Stimulated activated naive B cell treated with anti-CD40 and anti-IgM and Interleukin-4, amounts not matched to agents 10 μg/mL and 1 μg/mL and 100 μg/mL, for 72 hours (primary cell): ENCODE measurements at regions not wholly inside any gene's neighbourhood (a gene's known extent, or its start where the extent isn't known, plus 50 kb on each side); places are given as distances from the start of the nearest gene placed in this dataset.
"Not testable (repeated sequence)": the region's sequence is repeated elsewhere in the genome, so short reads cannot be mapped to it uniquely, and the experiment has no call there.

ENCODE experiments used
- ATAC-seq, 2 donors: fragments of 150-1000 bp; cut with Tn5 transposase; replicated peaks; 2 replicates each; pipeline ENCODE4 v1.10.0; 2021; ENCODE audit warnings: moderate library complexity in 1 of 2
- DNase-seq: peaks from one replicate; pipeline ENCODE4 v3.0.0; 2021
- H3K27ac Mint-ChIP-seq: one replicate; pipeline ENCODE4 v1.8.0; 2022; ENCODE audit warnings: mild to moderate bottlenecking, mixed read lengths
- H3K27me3 Mint-ChIP-seq, 2 donors: one replicate each; pipeline ENCODE4 v1.8.0; 2022; ENCODE audit warnings: mixed read lengths in 2 of 2
- H3K36me3 Mint-ChIP-seq, 2 donors: one replicate each; pipeline ENCODE4 v1.8.0; 2022; ENCODE audit warnings: mixed read lengths in 2 of 2, mild to moderate bottlenecking in 1 of 2
- H3K4me1 Mint-ChIP-seq, 2 donors: one replicate each; pipeline ENCODE4 v1.8.0; 2022; ENCODE audit warnings: mixed read lengths in 2 of 2, mild to moderate bottlenecking in 1 of 2
- H3K4me3 Mint-ChIP-seq, 2 donors: one replicate each; pipeline ENCODE4 v1.8.0; 2022; ENCODE audit warnings: mild to moderate bottlenecking in 2 of 2, mixed read lengths in 2 of 2, moderate library complexity in 1 of 2
- H3K9me3 Mint-ChIP-seq, 2 donors: one replicate each; pipeline ENCODE4 v1.8.0; 2022; ENCODE audit warnings: mixed read lengths in 2 of 2, mild to moderate bottlenecking in 1 of 2

DNA sequence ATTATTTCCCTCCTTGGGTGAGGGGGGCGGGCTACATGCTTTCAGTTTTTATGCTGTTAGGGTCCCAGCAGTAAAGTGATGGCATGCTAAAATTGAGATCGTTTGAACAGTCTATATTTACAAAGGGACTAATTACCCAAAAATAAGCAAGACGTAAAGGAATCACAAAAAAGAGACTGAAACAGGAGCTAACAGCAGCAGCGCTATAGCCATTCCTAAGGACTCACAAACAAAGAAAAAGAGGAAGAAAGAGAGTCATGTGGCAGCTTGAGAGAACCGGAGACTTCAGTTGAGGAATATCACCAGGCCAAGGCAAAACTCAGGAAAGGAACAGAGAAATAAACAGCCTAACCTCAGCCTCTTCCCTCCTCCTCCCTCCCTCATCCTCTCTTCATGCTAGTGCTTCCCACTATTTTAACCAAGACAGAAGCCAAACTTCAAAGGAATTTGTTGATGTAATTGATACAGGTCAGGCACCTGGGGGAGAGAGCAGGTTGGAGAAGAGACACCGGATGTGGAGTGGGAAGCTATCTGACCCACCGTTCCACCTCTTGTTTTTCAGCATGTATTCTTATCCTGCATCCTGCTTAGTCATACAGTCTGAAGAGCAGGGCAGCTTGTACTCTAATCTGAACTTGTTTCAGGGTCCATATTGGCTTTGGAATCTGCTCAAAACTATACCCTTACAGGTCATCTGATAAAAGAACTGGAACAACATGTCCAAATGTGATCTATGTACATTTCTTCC is 383.7 kb downstream of the NAF1 start:
- H3K9me3 Mint-ChIP-seq: peaks cover 0 to 1% of the 10 kb centered on the region in 2 donors
- ATAC-seq (no peak), DNase-seq (no peak)
- H3K27me3 Mint-ChIP-seq: no peaks in the 10 kb centered on the region
- H3K27ac Mint-ChIP-seq: no peak overlapping the region
- H3K36me3 Mint-ChIP-seq: no peaks in the 10 kb centered on the region
- H3K4me3 Mint-ChIP-seq: no peak overlapping the region
- no peaks in the 10 kb centered on the region for H3K4me1 Mint-ChIP-seq

GRCh38 chr4:162782096-162782777 is 384.5 kb downstream of the NAF1 start:
- peaks cover 0 to 1% of the 10 kb centered on the region in 2 donors for H3K9me3 Mint-ChIP-seq
- H3K27me3 Mint-ChIP-seq: no peaks in the 10 kb centered on the region
- H3K36me3 Mint-ChIP-seq: no peaks in the 10 kb centered on the region
- no peak overlapping the region for H3K4me3 Mint-ChIP-seq
- no peak overlapping the region for H3K27ac Mint-ChIP-seq
- no peaks in the 10 kb centered on the region for H3K4me1 Mint-ChIP-seq
- ATAC-seq: no peak
- no peak for DNase-seq

DNA sequence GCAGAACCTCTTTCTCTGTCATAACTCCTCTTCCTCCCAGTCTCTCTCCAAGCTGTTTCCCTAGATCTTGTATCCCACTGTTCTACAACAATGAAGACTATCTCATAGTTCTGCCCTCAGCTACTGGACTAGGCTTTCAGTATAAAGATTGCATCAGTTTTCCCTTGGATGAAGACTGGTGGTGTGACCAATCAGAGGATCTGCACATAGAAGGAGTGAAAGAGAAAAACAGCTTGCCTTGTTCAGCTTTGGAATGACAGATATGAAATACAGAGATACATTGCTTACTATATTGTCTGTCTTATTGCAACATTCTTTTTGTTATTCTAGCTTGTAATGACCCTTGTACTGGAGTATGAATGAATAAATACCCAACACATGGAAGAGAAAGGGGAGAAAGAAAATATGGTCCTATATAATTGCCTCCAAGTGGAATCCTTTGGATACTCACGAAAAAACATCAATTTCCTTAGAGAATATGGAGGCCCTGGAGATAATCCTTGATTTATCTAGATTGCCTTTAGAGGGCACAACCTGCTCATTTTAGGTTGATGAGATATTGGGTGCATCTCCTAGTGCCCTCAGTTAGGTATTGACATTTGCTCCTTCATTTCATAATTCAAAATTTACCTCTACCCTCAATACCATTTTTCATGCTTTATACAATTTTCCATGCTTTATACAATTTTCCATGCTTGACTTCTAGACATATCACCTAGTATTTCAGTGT is 395.8 kb downstream of the NAF1 start:
- no peaks in the 10 kb centered on the region for H3K4me1 Mint-ChIP-seq
- H3K27ac Mint-ChIP-seq: no peak overlapping the region
- H3K36me3 Mint-ChIP-seq: no peaks in the 10 kb centered on the region
- DNase-seq: no peak
- no peaks in the 10 kb centered on the region for H3K27me3 Mint-ChIP-seq
- no peak overlapping the region for H3K4me3 Mint-ChIP-seq
- ATAC-seq: peak in 1 of 2 donors; percentile 36
- H3K9me3 Mint-ChIP-seq: no peaks in the 10 kb centered on the region

DNA sequence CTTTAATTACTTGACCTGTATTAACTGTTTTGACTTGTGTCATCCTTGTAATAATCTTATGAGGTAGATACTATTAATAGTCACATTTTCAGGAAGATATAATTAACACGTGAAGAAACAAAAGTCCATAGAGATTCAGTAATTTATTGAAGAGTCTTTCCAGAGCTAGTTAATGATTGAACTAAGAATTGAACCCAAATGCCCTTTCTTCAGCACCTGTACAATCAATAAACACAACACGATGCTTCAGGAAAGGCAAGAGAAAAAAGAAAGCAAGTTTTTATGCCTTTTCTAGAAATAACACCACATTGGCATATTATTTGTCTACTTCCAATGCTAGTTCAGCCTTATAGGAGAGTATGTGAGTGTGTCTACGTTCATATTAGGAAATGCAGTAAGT is 399.6 kb downstream of the NAF1 start:
- Mint-ChIP-seq H3K4me1 (no peaks in the 10 kb centered on the region), H3K27me3 (no peaks in the 10 kb centered on the region), H3K27ac (no peak overlapping the region), H3K9me3 (no peaks in the 10 kb centered on the region), H3K4me3 (no peak overlapping the region), H3K36me3 (no peaks in the 10 kb centered on the region)
- no peak for DNase-seq
- no peak for ATAC-seq

DNA sequence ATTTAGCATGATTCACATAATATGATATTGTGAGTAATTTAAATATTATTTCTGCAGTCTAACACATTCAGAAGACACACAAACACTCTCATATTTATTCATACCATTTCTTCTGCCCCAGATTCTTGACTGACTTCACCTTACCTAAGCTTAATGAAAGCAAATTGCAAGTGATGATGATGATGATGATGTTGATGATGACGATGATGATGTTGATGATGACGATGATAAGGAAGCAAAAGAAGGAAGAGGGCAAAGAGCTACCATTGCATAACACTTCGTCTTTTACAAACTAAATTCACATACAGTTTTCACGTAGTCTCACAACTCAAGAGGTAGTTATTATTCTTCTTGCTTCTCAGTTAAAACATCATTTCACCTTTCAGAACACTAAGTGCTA is 404.7 kb downstream of the NAF1 start:
- H3K27me3 Mint-ChIP-seq: no peaks in the 10 kb centered on the region
- ATAC-seq: no peak
- H3K4me1 Mint-ChIP-seq: no peaks in the 10 kb centered on the region
- no peaks in the 10 kb centered on the region for H3K36me3 Mint-ChIP-seq
- DNase-seq: no peak
- H3K27ac Mint-ChIP-seq: no peak overlapping the region
- H3K9me3 Mint-ChIP-seq: no peaks in the 10 kb centered on the region
- no peak overlapping the region for H3K4me3 Mint-ChIP-seq

GRCh38 chr4:162740228-162740627 is 426.5 kb downstream of the NAF1 start:
- H3K36me3 Mint-ChIP-seq, H3K4me3 Mint-ChIP-seq, H3K27me3 Mint-ChIP-seq, ATAC-seq, DNase-seq, H3K4me1 Mint-ChIP-seq, H3K27ac Mint-ChIP-seq, H3K9me3 Mint-ChIP-seq: not testable (repeated sequence)

DNA sequence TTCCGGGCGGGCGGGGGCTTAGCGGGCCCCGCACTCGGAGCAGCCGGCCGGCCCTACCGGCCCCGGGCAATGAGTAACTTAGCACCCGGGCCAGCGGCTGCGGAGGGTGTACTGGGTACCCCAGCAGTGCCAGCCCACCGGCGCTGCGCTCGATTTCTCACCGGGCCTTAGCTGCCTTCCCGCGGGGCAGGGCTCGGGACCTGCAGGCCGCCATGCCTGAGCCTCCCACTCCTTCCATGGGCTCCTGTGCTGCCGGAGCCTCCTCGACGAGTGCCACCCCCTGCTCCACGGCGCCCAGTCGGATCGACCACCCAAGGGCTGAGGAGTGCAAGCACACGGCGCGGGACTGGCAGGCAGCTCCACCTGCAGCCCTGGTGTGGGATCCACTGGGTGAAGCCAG is 427.1 kb downstream of the NAF1 start:
- not testable (repeated sequence) for DNase-seq, H3K36me3 Mint-ChIP-seq, H3K4me1 Mint-ChIP-seq, H3K4me3 Mint-ChIP-seq, H3K27ac Mint-ChIP-seq, H3K27me3 Mint-ChIP-seq, H3K9me3 Mint-ChIP-seq, ATAC-seq

DNA sequence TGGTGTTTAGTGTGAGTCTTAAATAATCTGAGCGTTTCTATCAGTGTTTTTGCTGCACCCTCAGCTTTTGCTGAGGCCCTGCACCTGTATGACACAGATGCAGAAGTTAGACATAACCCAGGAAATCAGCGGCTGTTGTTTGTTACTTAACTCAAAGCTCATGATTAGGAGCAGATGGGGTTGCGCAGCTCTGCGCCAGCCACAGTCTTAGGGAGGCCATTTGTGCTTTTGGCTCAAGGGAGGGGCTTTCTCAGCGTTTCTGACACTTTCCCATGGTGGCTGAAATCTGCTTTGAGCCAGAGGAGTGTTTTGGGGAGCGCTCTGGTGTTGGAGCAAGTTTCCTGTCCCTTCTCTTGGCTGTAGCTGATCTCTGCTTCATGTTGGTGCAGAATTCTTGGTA is 433.8 kb downstream of the NAF1 start:
- ATAC-seq (no peak), DNase-seq (no peak)
- Mint-ChIP-seq H3K27ac (no peak overlapping the region), H3K36me3 (no peaks in the 10 kb centered on the region), H3K4me1 (no peaks in the 10 kb centered on the region), H3K27me3 (no peaks in the 10 kb centered on the region), H3K9me3 (no peaks in the 10 kb centered on the region), H3K4me3 (no peak overlapping the region)

DNA sequence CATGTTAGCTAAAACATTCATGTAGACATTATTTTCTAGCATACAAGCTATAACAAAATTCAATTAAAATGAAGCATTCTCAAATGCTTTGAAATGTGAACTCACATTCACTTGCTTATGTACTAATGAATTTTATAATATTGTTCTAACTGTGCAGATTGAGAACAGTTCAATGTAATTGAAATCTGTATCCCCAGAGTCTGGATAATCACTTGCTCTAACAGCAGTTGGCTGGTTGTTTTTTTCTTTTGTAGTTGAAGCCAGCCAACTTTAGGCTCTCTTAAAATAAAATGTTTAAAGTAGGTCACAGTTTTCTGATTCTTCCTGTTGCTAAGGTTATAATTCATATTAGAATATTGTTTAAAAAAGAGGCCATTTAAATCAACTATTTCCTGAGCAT is 438.9 kb downstream of the NAF1 start:
- Mint-ChIP-seq H3K4me1 (no peaks in the 10 kb centered on the region), H3K9me3 (peaks cover 0 to 3% of the 10 kb centered on the region in 2 donors), H3K4me3 (no peak overlapping the region), H3K27me3 (no peaks in the 10 kb centered on the region), H3K36me3 (no peaks in the 10 kb centered on the region), H3K27ac (no peak overlapping the region)
- ATAC-seq (no peak), DNase-seq (no peak)

DNA sequence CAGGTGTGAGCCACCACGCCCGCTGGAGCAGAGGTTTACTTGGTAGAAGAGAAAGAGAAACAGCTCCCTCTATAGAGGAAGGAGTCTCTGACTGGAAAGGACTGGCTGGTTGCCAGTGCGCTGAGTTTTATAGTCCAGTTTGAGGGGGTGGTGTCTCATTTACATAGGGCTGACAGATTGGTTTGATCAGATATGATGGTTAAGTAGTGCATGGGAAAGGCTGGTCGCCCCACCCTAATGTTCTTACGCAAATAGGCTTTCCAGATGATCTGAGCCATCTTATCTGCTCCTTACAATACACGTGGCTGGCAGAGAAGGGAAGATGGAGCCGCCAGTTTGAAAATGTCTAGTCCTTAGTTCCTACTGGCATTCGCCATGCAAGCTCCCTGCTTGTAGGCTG is 439.5 kb downstream of the NAF1 start:
- no peaks in the 10 kb centered on the region for H3K36me3 Mint-ChIP-seq

DNA sequence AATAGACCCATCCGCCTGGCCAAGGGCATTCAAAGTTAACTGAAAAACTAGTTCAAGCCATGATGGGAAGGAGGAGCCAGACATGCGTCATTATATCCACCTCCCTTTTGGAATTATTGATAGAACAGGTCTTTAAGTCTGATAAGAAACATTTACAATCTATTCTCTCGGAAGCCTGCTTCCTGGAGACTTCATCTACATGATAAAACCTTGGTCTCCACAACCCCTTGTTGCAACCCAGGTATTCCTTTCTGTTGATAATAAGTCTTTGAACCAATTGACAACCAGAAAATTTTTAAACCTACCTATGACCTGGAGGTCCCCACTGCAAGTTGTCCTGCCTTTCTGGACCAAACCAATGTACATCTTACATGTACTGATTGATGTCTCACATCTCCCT is 451.3 kb downstream of the NAF1 start:
- H3K9me3 Mint-ChIP-seq: peaks cover 5 to 7% of the 10 kb centered on the region in 2 donors
- no peaks in the 10 kb centered on the region for H3K36me3 Mint-ChIP-seq
- no peak overlapping the region for H3K4me3 Mint-ChIP-seq
- H3K27ac Mint-ChIP-seq: no peak overlapping the region
- H3K27me3 Mint-ChIP-seq: no peaks in the 10 kb centered on the region
- no peaks in the 10 kb centered on the region for H3K4me1 Mint-ChIP-seq
- ATAC-seq (no peak), DNase-seq (no peak)

More for the DNA sequence above, 439.5 kb downstream of the NAF1 start:
- ATAC-seq (no peak), DNase-seq (no peak)
- no peak overlapping the region for H3K27ac Mint-ChIP-seq
- H3K27me3 Mint-ChIP-seq: no peaks in the 10 kb centered on the region
- H3K4me1 Mint-ChIP-seq: no peaks in the 10 kb centered on the region
- H3K4me3 Mint-ChIP-seq: no peak overlapping the region
- peaks cover 0 to 3% of the 10 kb centered on the region in 2 donors for H3K9me3 Mint-ChIP-seq

- ATAC-seq (no peak), DNase-seq (no peak)
- no peak overlapping the region for H3K27ac Mint-ChIP-seq
- H3K36me3 Mint-ChIP-seq: no peaks in the 10 kb centered on the region
- no peak overlapping the region for H3K4me3 Mint-ChIP-seq
- no peaks in the 10 kb centered on the region for H3K27me3 Mint-ChIP-seq
- H3K4me1 Mint-ChIP-seq: no peaks in the 10 kb centered on the region
- peaks cover 7 to 9% of the 10 kb centered on the region in 2 donors for H3K9me3 Mint-ChIP-seq
Observed at GRCh38 chr4:162707962-162708361, 458.7 kb downstream of the NAF1 start.

- Mint-ChIP-seq H3K36me3 (no peaks in the 10 kb centered on the region), H3K4me3 (no peak overlapping the region), H3K27me3 (no peaks in the 10 kb centered on the region), H3K9me3 (peaks cover 3 to 6% of the 10 kb centered on the region in 2 donors), H3K27ac (no peak overlapping the region), H3K4me1 (no peaks in the 10 kb centered on the region)
- DNase-seq (no peak), ATAC-seq (no peak)
Observed at GRCh38 chr4:162706632-162707031, 460.1 kb downstream of the NAF1 start.

DNA sequence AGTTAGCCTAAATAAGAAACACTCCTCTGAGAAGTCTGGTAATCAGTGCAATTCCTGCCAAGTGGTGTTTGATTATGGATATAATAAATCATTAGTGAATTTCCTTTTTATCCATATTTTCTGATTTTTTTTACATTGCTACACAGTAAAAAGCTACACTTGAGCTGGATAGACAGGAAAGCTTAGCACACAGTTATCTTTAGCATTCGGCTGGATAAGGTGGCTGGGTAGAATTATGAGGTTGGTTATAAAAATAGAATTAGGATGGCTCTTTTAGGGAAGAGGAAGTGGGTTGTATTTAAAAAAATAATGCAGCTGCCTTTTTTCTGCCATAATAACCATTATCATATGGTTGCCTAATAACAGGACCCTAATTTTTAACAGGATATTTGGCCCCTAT is 460.6 kb downstream of the NAF1 start:
- Mint-ChIP-seq H3K27ac (no peak overlapping the region), H3K27me3 (no peaks in the 10 kb centered on the region), H3K4me3 (no peak overlapping the region), H3K9me3 (peaks cover 3 to 6% of the 10 kb centered on the region in 2 donors), H3K36me3 (no peaks in the 10 kb centered on the region), H3K4me1 (no peaks in the 10 kb centered on the region)
- ATAC-seq: no peak
- no peak for DNase-seq
